ENCODE measurements at regions not wholly inside any gene's neighbourhood (a gene's known extent, or its start where the extent isn't known, plus 50 kb on each side); places are given as distances from the start of the nearest gene placed in this dataset.

- no peak overlapping the region for H3K4me2 ChIP-seq (ENCODE audit: low read depth, low read length)
- H3K4me1 ChIP-seq (ENCODE audit: insufficient read depth, low read length) = peaks cover 26% of the 10 kb centered on the region
- H3K27ac ChIP-seq (ENCODE audit: extremely low read length, insufficient read depth, low read length) = no peak overlapping the region
- no peak overlapping the region for H3K9ac ChIP-seq (ENCODE audit: insufficient read depth, low read depth, low read length)
- intact Hi-C loops (cut with micrococcal nuclease; ENCODE audit: unreplicated experiment) (no loop called here), in situ Hi-C loops (cut with HindIII; ENCODE audit: extremely low pct_ligation_motif_present, low pct_unique_long_range_greater_than_20kb) (no loop called here)
- ChIA-PET CTCF (ENCODE audit: low intra/inter-chr PET ratio, low total read pairs) (no interaction called here), POLR2A (no interaction called here)
- TF ChIP-seq MNT (IDR thresholded peaks at IDR 0.05) = peak; percentile 83
- TF ChIP-seq ZFYVE20 (CRISPR knock-in tag; IDR thresholded peaks at IDR 0.05; ENCODE audit: borderline replicate concordance, low read depth) = no peak
- no peak for ATAC-seq
- H3K9me3 ChIP-seq (ENCODE audit: low read length) = no peaks in the 10 kb centered on the region
- H2AFZ ChIP-seq (ENCODE audit: low read length) = no peak overlapping the region
- 25% methylated on average over 4 of the region's 5 CpGs for WGBS (ENCODE audit: low lambda C conversion rate)
- H4K20me1 ChIP-seq (ENCODE audit: insufficient read depth, low read length) = no peaks in the 10 kb centered on the region
- no peak for DNase-seq (ENCODE audit: low spot score)
- FAIRE-seq = no peak
- no peaks in the 10 kb centered on the region for H3K79me2 ChIP-seq (ENCODE audit: insufficient read depth, low read length)
- no TSS peak for BruUV-seq (replicated peaks)
- H3K36me3 ChIP-seq (replicated peaks in 1 of 2; ENCODE audit: control insufficient read depth in 1 of 2, insufficient read depth in 2 of 2, low read length in 2 of 2) = no peaks in the 10 kb centered on the region
- H3K27me3 ChIP-seq (ENCODE audit: control insufficient read depth in 1 of 2, insufficient read depth in 2 of 2, low read length in 2 of 2) = peaks cover 0 to 8% of the 10 kb centered on the region in 2 experiments; a peak in 2 of 5 replicates
- H3K4me3 ChIP-seq (replicated peaks in 1 of 3; ENCODE audit: insufficient read depth in 1 of 3, low read depth in 2 of 3, low read length in 3 of 3) = no peak overlapping the region
Measured at GRCh38 chr14:99333214-99333613, 61.2 kb upstream of the BCL11B start.

- Histone ChIP-seq H3K4me2 (ENCODE audit: low read depth, low read length) (no peak overlapping the region), H3K36me3 (replicated peaks in 1 of 2; ENCODE audit: control insufficient read depth in 1 of 2, insufficient read depth in 2 of 2, low read length in 2 of 2) (no peaks in the 10 kb centered on the region), H3K27me3 (ENCODE audit: control insufficient read depth in 1 of 2, insufficient read depth in 2 of 2, low read length in 2 of 2) (peaks cover 0 to 8% of the 10 kb centered on the region in 2 experiments; a peak in 2 of 5 replicates), H3K27ac (ENCODE audit: extremely low read length, insufficient read depth, low read length) (no peak overlapping the region), H3K4me3 (replicated peaks in 1 of 3; ENCODE audit: insufficient read depth in 1 of 3, low read depth in 2 of 3, low read length in 3 of 3) (no peak overlapping the region), H3K9me3 (ENCODE audit: low read length) (no peaks in the 10 kb centered on the region), H3K9ac (ENCODE audit: insufficient read depth, low read depth, low read length) (no peak overlapping the region), H3K4me1 (ENCODE audit: insufficient read depth, low read length) (peaks cover 39% of the 10 kb centered on the region), H2AFZ (ENCODE audit: low read length) (no peak overlapping the region), H3K79me2 (ENCODE audit: insufficient read depth, low read length) (no peaks in the 10 kb centered on the region), H4K20me1 (ENCODE audit: insufficient read depth, low read length) (no peaks in the 10 kb centered on the region)
- in situ Hi-C loops (cut with HindIII; ENCODE audit: extremely low pct_ligation_motif_present, low pct_unique_long_range_greater_than_20kb) (no loop called here), intact Hi-C loops (cut with micrococcal nuclease; ENCODE audit: unreplicated experiment) (no loop called here)
- ChIA-PET CTCF (ENCODE audit: low intra/inter-chr PET ratio, low total read pairs) (no interaction called here), POLR2A (no interaction called here)
- TF ChIP-seq ZBTB43 (CRISPR knock-in tag; conservative IDR thresholded peaks at IDR 0.05) (no peak), HDAC1 (CRISPR knock-in tag; IDR thresholded peaks at IDR 0.05) (no peak), ETS1 (CRISPR knock-in tag; IDR thresholded peaks at IDR 0.05) (no peak), ZNF235 (CRISPR knock-in tag; IDR thresholded peaks at IDR 0.05; ENCODE audit: borderline replicate concordance) (no peak), KAT8 (CRISPR knock-in tag; IDR thresholded peaks at IDR 0.05) (no peak), CREB3 (CRISPR knock-in tag; IDR thresholded peaks at IDR 0.05) (no peak), ZNF18 (CRISPR knock-in tag; IDR thresholded peaks at IDR 0.05; ENCODE audit: insufficient replicate concordance) (no peak)
- ATAC-seq (no peak), DNase-seq (ENCODE audit: low spot score) (no peak), FAIRE-seq (no peak)
- 55% methylated on average over 10 of the region's 10 CpGs for WGBS (ENCODE audit: low lambda C conversion rate)
- BruUV-seq (replicated peaks) = no TSS peak
Measured at GRCh38 chr14:99331811-99332210, 59.8 kb upstream of the BCL11B start.

Measured in HepG2 (cell line).